HEK293 (cell line): ENCODE measurements at regions not wholly inside any gene's neighbourhood (a gene's known extent, or its start where the extent isn't known, plus 50 kb on each side); places are given as distances from the start of the nearest gene placed in this dataset.

Experiments
- CTCF ChIA-PET: fragments of 350-600 bp; formaldehyde crosslinking; extraction: SDS; loops from one replicate; lab custom pipeline; 2021; ENCODE audit warnings: antibody characterized with exemption; lab: Yijun Ruan, JAX
- POLR2A ChIA-PET: fragments of 300-600 bp; formaldehyde crosslinking; extraction: SDS; loops from one replicate; lab custom pipeline; 2020; ENCODE audit warnings: antibody characterized with exemption, inconsistent platforms; lab: Yijun Ruan, JAX
- H3K27ac ChIP-seq: fragments of 200-500 bp; sonication (Bioruptor generic); 2 replicates; pipeline ENCODE4 v1.5.1; 2014; ENCODE audit warnings: low read depth, low read length, control low read depth, inconsistent platforms; ENCODE audit errors: extremely low read depth
- H3K36me3 ChIP-seq, 2 experiments: fragments of 200-500 bp in 1 of 2; sonication (Bioruptor generic) in 1 of 2; 1 replicate in 1 of 2; 2 replicates in 1 of 2; pipeline ENCODE4 v1.5.1; 2014 to 2017; ENCODE audit warnings: inconsistent platforms in 2 of 2, low read length in 2 of 2; ENCODE audit not compliant: control insufficient read depth in 2 of 2, insufficient read depth in 1 of 2
- H3K4me1 ChIP-seq: fragments of 200-500 bp; sonication (Bioruptor generic); 2 replicates; pipeline ENCODE4 v1.5.1; 2014; ENCODE audit warnings: mild to moderate bottlenecking, low read length, inconsistent platforms; ENCODE audit not compliant: control insufficient read depth, insufficient read depth
- H3K4me3 ChIP-seq: 2 replicates; pipeline ENCODE4 v1.5.1; 2011; ENCODE audit warnings: low read depth, mild to moderate bottlenecking, control low read depth, low read length, moderate library complexity
- H3K9me3 ChIP-seq: fragments of 200-500 bp; sonication (Bioruptor generic); 2 replicates; pipeline ENCODE4 v1.5.1; 2014; ENCODE audit warnings: low read depth, low read length, inconsistent platforms; ENCODE audit not compliant: control insufficient read depth, insufficient read depth
- GLI4 ChIP-seq: fragments of 450-650 bp; formaldehyde crosslinking; IDR thresholded peaks from 2 replicates; pipeline ENCODE4 v1.5.1; 2016; ENCODE audit warnings: missing biosample characterization, missing genetic modification characterization
- SP7 ChIP-seq: fragments of 450-650 bp; formaldehyde crosslinking; IDR thresholded peaks from 2 replicates; pipeline ENCODE4 v1.5.1; 2016; ENCODE audit warnings: missing biosample characterization, missing genetic modification characterization
- ZBTB20 ChIP-seq: fragments of 450-650 bp; formaldehyde crosslinking; IDR thresholded peaks from 2 replicates; pipeline ENCODE4 v1.5.1; 2016; ENCODE audit warnings: missing biosample characterization, missing genetic modification characterization
- ZBTB7A ChIP-seq: fragments of 450-650 bp; formaldehyde crosslinking; IDR thresholded peaks from 2 replicates; pipeline ENCODE4 v1.5.1; 2016; ENCODE audit warnings: low read depth, missing biosample characterization, missing genetic modification characterization
- ZFP37 ChIP-seq: fragments of 450-650 bp; formaldehyde crosslinking; IDR thresholded peaks from 2 replicates; pipeline ENCODE4 v1.5.1; 2016; ENCODE audit warnings: missing biosample characterization, missing genetic modification characterization
- ZNF10 ChIP-seq: fragments of 450-650 bp; formaldehyde crosslinking; IDR thresholded peaks from 2 replicates; pipeline ENCODE4 v1.5.1; 2017; ENCODE audit warnings: missing biosample characterization, missing genetic modification characterization
- ZNF133 ChIP-seq: fragments of 450-650 bp; formaldehyde crosslinking; IDR thresholded peaks from 2 replicates; pipeline ENCODE4 v1.5.1; 2016; ENCODE audit warnings: missing biosample characterization, missing genetic modification characterization
- ZNF174 ChIP-seq: fragments of 450-650 bp; formaldehyde crosslinking; IDR thresholded peaks from 2 replicates; pipeline ENCODE4 v1.5.0; 2017; ENCODE audit warnings: missing biosample characterization, mild to moderate bottlenecking, missing genetic modification characterization
- ZNF184 ChIP-seq: fragments of 450-650 bp; IDR thresholded peaks from 2 replicates; pipeline ENCODE4 v1.5.1; 2018; ENCODE audit warnings: missing biosample characterization, mild to moderate bottlenecking, missing genetic modification characterization
- ZNF19 ChIP-seq: fragments of 450-650 bp; formaldehyde crosslinking; IDR thresholded peaks from 2 replicates; pipeline ENCODE4; 2016; ENCODE audit warnings: missing biosample characterization, missing genetic modification characterization, low read depth
- ZNF24 ChIP-seq: fragments of 450-650 bp; formaldehyde crosslinking; IDR thresholded peaks from 2 replicates; pipeline ENCODE4 v1.5.1; 2016; ENCODE audit warnings: missing biosample characterization, missing genetic modification characterization
- ZNF341 ChIP-seq: fragments of 450-650 bp; formaldehyde crosslinking; IDR thresholded peaks from 2 replicates; pipeline ENCODE4; 2016; ENCODE audit warnings: low read depth, missing biosample characterization, missing genetic modification characterization
- ZNF510 ChIP-seq: fragments of 450-650 bp; formaldehyde crosslinking; IDR thresholded peaks from 2 replicates; pipeline ENCODE4 v1.5.1; 2018; ENCODE audit warnings: mild to moderate bottlenecking, missing genetic modification characterization, missing biosample characterization; ENCODE audit not compliant: insufficient replicate concordance
- ZNF555 ChIP-seq: fragments of 450-650 bp; formaldehyde crosslinking; conservative IDR thresholded peaks from 2 replicates; pipeline ENCODE4 v1.5.1; 2017; ENCODE audit warnings: missing biosample characterization, mild to moderate bottlenecking, missing genetic modification characterization, inconsistent platforms
- ZNF571 ChIP-seq: fragments of 450-650 bp; formaldehyde crosslinking; IDR thresholded peaks from 2 replicates; pipeline ENCODE4 v1.5.0; 2017; ENCODE audit warnings: missing biosample characterization, missing genetic modification characterization
- ZNF610 ChIP-seq: fragments of 450-650 bp; formaldehyde crosslinking; IDR thresholded peaks from 2 replicates; pipeline ENCODE4 v1.5.1; 2016; ENCODE audit warnings: missing biosample characterization, missing genetic modification characterization, borderline replicate concordance
- ZNF621 ChIP-seq: fragments of 450-650 bp; formaldehyde crosslinking; IDR thresholded peaks from 2 replicates; pipeline ENCODE4 v1.5.1; 2017; ENCODE audit warnings: missing biosample characterization, missing genetic modification characterization
- ZNF624 ChIP-seq: fragments of 450-650 bp; formaldehyde crosslinking; IDR thresholded peaks from 2 replicates; pipeline ENCODE4 v1.5.1; 2017; ENCODE audit warnings: missing biosample characterization, missing genetic modification characterization
- ZNF658 ChIP-seq: fragments of 450-650 bp; formaldehyde crosslinking; IDR thresholded peaks from 2 replicates; pipeline ENCODE4; 2016; ENCODE audit warnings: missing biosample characterization, missing genetic modification characterization
- ZNF776 ChIP-seq: fragments of 450-650 bp; formaldehyde crosslinking; IDR thresholded peaks from 2 replicates; pipeline ENCODE4 v1.5.0; 2017; ENCODE audit warnings: missing biosample characterization, missing genetic modification characterization, borderline replicate concordance
- TF ChIP-seq, protein P1 (sequence below): fragments of 450-650 bp; formaldehyde crosslinking; IDR thresholded peaks from 2 replicates; pipeline ENCODE4 v1.5.1; 2016; ENCODE audit warnings: missing biosample characterization, missing genetic modification characterization, borderline replicate concordance
- TF ChIP-seq, protein P2 (sequence below): fragments of 450-650 bp; formaldehyde crosslinking; IDR thresholded peaks from 2 replicates; pipeline ENCODE4 v1.5.1; 2016; ENCODE audit warnings: missing biosample characterization, missing genetic modification characterization
- TF ChIP-seq, protein P3 (sequence below): fragments of 450-650 bp; formaldehyde crosslinking; IDR thresholded peaks from 2 replicates; pipeline ENCODE4 v1.5.1; 2017; ENCODE audit warnings: missing biosample characterization, missing genetic modification characterization
- TF ChIP-seq, protein P4 (sequence below): fragments of 450-650 bp; formaldehyde crosslinking; optimal IDR thresholded peaks from 2 replicates; pipeline ENCODE3; 2016; ENCODE audit warnings: missing biosample characterization, mild to moderate bottlenecking, missing genetic modification characterization
- TF ChIP-seq, protein P5 (sequence below): fragments of 450-650 bp; formaldehyde crosslinking; IDR thresholded peaks from 2 replicates; pipeline ENCODE4 v1.5.1; 2016; ENCODE audit warnings: missing biosample characterization, missing genetic modification characterization
- TF ChIP-seq, protein P6 (sequence below): fragments of 450-650 bp; formaldehyde crosslinking; IDR thresholded peaks from 2 replicates; pipeline ENCODE4; 2016; ENCODE audit warnings: missing biosample characterization, missing genetic modification characterization

DNA sequence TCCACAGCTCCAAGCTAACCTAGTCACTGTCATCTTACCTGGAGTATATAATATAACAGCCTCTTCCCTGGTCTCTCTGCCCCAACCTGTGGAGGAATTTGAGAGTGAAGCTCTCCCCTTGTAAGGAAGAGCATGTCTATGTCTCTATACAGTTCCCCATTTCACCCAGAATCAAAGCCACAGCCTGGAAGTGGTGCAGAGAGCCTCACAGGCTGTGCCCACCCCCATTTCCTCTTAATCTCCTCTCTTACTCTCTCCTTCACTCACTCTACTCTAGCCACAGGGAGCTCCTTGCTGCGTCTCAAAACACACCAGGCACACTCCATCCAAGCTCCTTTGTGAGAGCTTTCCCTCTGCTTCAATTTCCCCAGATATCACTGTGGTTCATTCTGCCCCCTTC lies 302.5 kb upstream of the ISX start (continued):
- TF ChIP-seq, protein P1, sequence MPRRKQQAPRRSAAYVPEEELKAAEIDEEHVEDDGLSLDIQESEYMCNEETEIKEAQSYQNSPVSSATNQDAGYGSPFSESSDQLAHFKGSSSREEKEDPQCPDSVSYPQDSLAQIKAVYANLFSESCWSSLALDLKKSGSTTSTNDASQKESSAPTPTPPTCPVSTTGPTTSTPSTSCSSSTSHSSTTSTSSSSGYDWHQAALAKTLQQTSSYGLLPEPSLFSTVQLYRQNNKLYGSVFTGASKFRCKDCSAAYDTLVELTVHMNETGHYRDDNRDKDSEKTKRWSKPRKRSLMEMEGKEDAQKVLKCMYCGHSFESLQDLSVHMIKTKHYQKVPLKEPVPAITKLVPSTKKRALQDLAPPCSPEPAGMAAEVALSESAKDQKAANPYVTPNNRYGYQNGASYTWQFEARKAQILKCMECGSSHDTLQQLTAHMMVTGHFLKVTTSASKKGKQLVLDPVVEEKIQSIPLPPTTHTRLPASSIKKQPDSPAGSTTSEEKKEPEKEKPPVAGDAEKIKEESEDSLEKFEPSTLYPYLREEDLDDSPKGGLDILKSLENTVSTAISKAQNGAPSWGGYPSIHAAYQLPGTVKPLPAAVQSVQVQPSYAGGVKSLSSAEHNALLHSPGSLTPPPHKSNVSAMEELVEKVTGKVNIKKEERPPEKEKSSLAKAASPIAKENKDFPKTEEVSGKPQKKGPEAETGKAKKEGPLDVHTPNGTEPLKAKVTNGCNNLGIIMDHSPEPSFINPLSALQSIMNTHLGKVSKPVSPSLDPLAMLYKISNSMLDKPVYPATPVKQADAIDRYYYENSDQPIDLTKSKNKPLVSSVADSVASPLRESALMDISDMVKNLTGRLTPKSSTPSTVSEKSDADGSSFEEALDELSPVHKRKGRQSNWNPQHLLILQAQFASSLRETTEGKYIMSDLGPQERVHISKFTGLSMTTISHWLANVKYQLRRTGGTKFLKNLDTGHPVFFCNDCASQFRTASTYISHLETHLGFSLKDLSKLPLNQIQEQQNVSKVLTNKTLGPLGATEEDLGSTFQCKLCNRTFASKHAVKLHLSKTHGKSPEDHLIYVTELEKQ (tag by site-specific recombination) = no peak
- TF ChIP-seq ZNF776 (tag by site-specific recombination) (no peak), ZNF510 (tag by site-specific recombination) (no peak), ZNF624 (tag by site-specific recombination) (no peak), ZNF555 (tag by site-specific recombination) (no peak), ZNF610 (no peak)
- TF ChIP-seq, protein P2, sequence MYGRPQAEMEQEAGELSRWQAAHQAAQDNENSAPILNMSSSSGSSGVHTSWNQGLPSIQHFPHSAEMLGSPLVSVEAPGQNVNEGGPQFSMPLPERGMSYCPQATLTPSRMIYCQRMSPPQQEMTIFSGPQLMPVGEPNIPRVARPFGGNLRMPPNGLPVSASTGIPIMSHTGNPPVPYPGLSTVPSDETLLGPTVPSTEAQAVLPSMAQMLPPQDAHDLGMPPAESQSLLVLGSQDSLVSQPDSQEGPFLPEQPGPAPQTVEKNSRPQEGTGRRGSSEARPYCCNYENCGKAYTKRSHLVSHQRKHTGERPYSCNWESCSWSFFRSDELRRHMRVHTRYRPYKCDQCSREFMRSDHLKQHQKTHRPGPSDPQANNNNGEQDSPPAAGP (tag by site-specific recombination) = no peak
- TF ChIP-seq, all 188 proteins: peak for 0

DNA sequence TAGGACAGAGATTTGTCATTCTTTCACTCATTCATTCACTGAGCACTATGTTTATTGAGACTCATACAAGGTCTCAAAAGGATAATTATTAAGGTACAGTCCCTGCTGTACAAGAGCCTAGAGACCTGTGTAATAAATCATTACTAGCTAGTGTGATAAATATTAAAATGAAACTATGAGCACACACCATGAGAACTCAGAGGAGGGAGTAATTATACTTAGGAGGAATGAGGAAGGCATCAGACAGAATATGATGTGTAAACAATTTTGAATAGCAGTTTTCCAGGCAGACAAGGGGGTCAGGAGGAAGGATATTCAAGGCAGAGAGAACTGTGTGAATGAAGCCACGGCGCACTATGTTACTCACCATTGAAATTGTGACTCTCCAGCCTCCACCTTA lies 300.8 kb upstream of the ISX start:
- Histone ChIP-seq H3K27ac (no peak overlapping the region), H3K4me1 (no peaks in the 10 kb centered on the region), H3K9me3 (no peaks in the 10 kb centered on the region), H3K36me3 (no peaks in the 10 kb centered on the region), H3K4me3 (no peak overlapping the region)
- ChIA-PET POLR2A (no interaction called here), CTCF (no interaction called here)
- TF ChIP-seq ZNF10 (tag by site-specific recombination) = no peak
- TF ChIP-seq ZNF133 (tag by site-specific recombination) = no peak
- TF ChIP-seq ZNF174 = no peak
- TF ChIP-seq, protein P3, sequence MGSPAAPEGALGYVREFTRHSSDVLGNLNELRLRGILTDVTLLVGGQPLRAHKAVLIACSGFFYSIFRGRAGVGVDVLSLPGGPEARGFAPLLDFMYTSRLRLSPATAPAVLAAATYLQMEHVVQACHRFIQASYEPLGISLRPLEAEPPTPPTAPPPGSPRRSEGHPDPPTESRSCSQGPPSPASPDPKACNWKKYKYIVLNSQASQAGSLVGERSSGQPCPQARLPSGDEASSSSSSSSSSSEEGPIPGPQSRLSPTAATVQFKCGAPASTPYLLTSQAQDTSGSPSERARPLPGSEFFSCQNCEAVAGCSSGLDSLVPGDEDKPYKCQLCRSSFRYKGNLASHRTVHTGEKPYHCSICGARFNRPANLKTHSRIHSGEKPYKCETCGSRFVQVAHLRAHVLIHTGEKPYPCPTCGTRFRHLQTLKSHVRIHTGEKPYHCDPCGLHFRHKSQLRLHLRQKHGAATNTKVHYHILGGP (tag by site-specific recombination) = no peak
- no peak for TF ChIP-seq ZNF19 (tag by site-specific recombination)
- TF ChIP-seq ZNF621 (tag by site-specific recombination) = no peak
- TF ChIP-seq, protein P4, sequence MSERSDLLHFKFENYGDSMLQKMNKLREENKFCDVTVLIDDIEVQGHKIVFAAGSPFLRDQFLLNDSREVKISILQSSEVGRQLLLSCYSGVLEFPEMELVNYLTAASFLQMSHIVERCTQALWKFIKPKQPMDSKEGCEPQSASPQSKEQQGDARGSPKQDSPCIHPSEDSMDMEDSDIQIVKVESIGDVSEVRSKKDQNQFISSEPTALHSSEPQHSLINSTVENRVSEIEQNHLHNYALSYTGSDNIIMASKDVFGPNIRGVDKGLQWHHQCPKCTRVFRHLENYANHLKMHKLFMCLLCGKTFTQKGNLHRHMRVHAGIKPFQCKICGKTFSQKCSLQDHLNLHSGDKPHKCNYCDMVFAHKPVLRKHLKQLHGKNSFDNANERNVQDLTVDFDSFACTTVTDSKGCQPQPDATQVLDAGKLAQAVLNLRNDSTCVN (tag by site-specific recombination) = no peak
- no peak for TF ChIP-seq GLI4 (tag by site-specific recombination)
- no peak for TF ChIP-seq ZNF571 (tag by site-specific recombination)
- TF ChIP-seq ZNF341 (tag by site-specific recombination) = no peak
- TF ChIP-seq ZNF184 (tag by site-specific recombination) = no peak
- TF ChIP-seq, protein P5, sequence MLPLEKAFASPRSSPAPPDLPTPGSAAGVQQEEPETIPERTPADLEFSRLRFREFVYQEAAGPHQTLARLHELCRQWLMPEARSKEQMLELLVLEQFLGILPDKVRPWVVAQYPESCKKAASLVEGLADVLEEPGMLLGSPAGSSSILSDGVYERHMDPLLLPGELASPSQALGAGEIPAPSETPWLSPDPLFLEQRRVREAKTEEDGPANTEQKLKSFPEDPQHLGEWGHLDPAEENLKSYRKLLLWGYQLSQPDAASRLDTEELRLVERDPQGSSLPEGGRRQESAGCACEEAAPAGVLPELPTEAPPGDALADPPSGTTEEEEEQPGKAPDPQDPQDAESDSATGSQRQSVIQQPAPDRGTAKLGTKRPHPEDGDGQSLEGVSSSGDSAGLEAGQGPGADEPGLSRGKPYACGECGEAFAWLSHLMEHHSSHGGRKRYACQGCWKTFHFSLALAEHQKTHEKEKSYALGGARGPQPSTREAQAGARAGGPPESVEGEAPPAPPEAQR = no peak
- TF ChIP-seq, protein P6, sequence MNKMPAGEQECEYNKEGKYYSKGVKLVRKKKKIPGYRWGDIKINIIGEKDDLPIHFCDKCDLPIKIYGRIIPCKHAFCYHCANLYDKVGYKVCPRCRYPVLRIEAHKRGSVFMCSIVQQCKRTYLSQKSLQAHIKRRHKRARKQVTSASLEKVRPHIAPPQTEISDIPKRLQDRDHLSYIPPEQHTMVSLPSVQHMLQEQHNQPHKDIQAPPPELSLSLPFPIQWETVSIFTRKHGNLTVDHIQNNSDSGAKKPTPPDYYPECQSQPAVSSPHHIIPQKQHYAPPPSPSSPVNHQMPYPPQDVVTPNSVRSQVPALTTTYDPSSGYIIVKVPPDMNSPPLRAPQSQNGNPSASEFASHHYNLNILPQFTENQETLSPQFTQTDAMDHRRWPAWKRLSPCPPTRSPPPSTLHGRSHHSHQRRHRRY = no peak
- no peak for TF ChIP-seq ZBTB20 (tag by site-specific recombination)
- TF ChIP-seq SP7 (tag by site-specific recombination) = no peak
- TF ChIP-seq ZBTB7A (tag by site-specific recombination) = no peak
- TF ChIP-seq ZNF24 (tag by site-specific recombination) = no peak
- no peak for TF ChIP-seq ZFP37 (tag by site-specific recombination)
- TF ChIP-seq ZNF658 (tag by site-specific recombination) = no peak
